Neuronal stem cell (in vitro differentiated cells): ENCODE measurements at regions not wholly inside any gene's neighbourhood (a gene's known extent, or its start where the extent isn't known, plus 50 kb on each side); places are given as distances from the start of the nearest gene placed in this dataset.
A peak's percentile ranks its signal among the peaks of the same experiment; 100 is the strongest.

ENCODE experiments used
- DNase-seq: peaks from one replicate; pipeline ENCODE4 v3.0.0-alpha.2; 2013; ENCODE audit warnings: low spot score
- H2AFZ ChIP-seq: one replicate; pipeline ENCODE4 v1.6.1; 2013; ENCODE audit warnings: mild to moderate bottlenecking, low read length, inconsistent platforms
- H2AK5ac ChIP-seq: 2 replicates; pipeline ENCODE4 v1.6.1; 2013; ENCODE audit warnings: low read depth, mild to moderate bottlenecking, inconsistent platforms, low read length, moderate library complexity, mixed read lengths
- H2BK120ac ChIP-seq: 2 replicates; pipeline ENCODE4 v1.6.1; 2013; ENCODE audit warnings: low read depth, mild to moderate bottlenecking, inconsistent platforms, low read length, moderate library complexity, mixed read lengths
- H2BK12ac ChIP-seq: one replicate; pipeline ENCODE4 v1.6.1; 2013; ENCODE audit warnings: low read length, inconsistent platforms
- H2BK15ac ChIP-seq: 2 replicates; pipeline ENCODE4 v1.6.1; 2013; ENCODE audit warnings: mild to moderate bottlenecking, low read length, inconsistent platforms, mixed read lengths
- H2BK5ac ChIP-seq: one replicate; pipeline ENCODE4 v1.6.1; 2013; ENCODE audit warnings: inconsistent platforms, mild to moderate bottlenecking, low read length, moderate library complexity
- H3K14ac ChIP-seq: one replicate; pipeline ENCODE4 v1.6.1; 2013; ENCODE audit warnings: low read length, inconsistent platforms
- H3K18ac ChIP-seq: 2 replicates; pipeline ENCODE4 v1.6.1; 2013; ENCODE audit warnings: low read length, inconsistent platforms
- H3K23ac ChIP-seq: 2 replicates; pipeline ENCODE4 v1.6.1; 2013; ENCODE audit warnings: low read depth, mild to moderate bottlenecking, mixed read lengths, low read length, inconsistent platforms; ENCODE audit not compliant: poor library complexity
- H3K27ac ChIP-seq: replicated peaks from 3 replicates; pipeline ENCODE4 v1.5.1; 2013; ENCODE audit warnings: low read length, inconsistent platforms
- H3K27me3 ChIP-seq, 3 experiments: 2 replicates each; pipeline ENCODE4 v1.6.1; 2013; ENCODE audit warnings: low read length in 3 of 3, mild to moderate bottlenecking in 2 of 3, inconsistent platforms in 1 of 3, low read depth in 1 of 3, mixed read lengths in 1 of 3, moderate library complexity in 1 of 3; ENCODE audit not compliant: control insufficient read depth in 3 of 3, insufficient read depth in 3 of 3
- H3K36me3 ChIP-seq, 2 donors: replicated peaks in 1 of 2; 2 replicates each; pipeline ENCODE4 v1.6.1; 2013; ENCODE audit warnings: low read length in 2 of 2; ENCODE audit not compliant: control insufficient read depth in 2 of 2, insufficient read depth in 2 of 2
- H3K4ac ChIP-seq: 2 replicates; pipeline ENCODE4 v1.6.1; 2013; ENCODE audit warnings: inconsistent platforms, mild to moderate bottlenecking, low read length, moderate library complexity
- H3K4me1 ChIP-seq, 2 donors: 1 replicate in 1 of 2; 2 replicates in 1 of 2; pipeline ENCODE4 v1.6.1; 2013; ENCODE audit warnings: low read length in 2 of 2, low read depth in 1 of 2; ENCODE audit not compliant: control insufficient read depth in 2 of 2, insufficient read depth in 1 of 2
- H3K4me2 ChIP-seq: one replicate; pipeline ENCODE4 v1.6.1; 2013; ENCODE audit warnings: mild to moderate bottlenecking, low read length, inconsistent platforms; ENCODE audit not compliant: insufficient read depth, poor library complexity, severe bottlenecking
- H3K4me3 ChIP-seq, 2 donors: 2 replicates each; pipeline ENCODE4 v1.5.1; 2013; ENCODE audit warnings: low read length in 2 of 2, mild to moderate bottlenecking in 2 of 2, inconsistent platforms in 1 of 2, moderate library complexity in 1 of 2
- H3K79me1 ChIP-seq: one replicate; pipeline ENCODE4 v1.6.1; 2013; ENCODE audit warnings: low read depth, mild to moderate bottlenecking, inconsistent platforms, low read length, moderate library complexity
- H3K9ac ChIP-seq: one replicate; pipeline ENCODE4 v1.6.1; 2013; ENCODE audit warnings: mild to moderate bottlenecking, low read depth, low read length, inconsistent platforms; ENCODE audit not compliant: poor library complexity
- H3K9me3 ChIP-seq, 2 donors: replicated peaks in 1 of 2; 2 replicates each; pipeline versions ENCODE3 to v1.6.1; 2013; ENCODE audit warnings: low read length in 2 of 2, mild to moderate bottlenecking in 2 of 2, inconsistent platforms in 1 of 2, low read depth in 1 of 2, mixed read lengths in 1 of 2, moderate library complexity in 1 of 2; ENCODE audit not compliant: control insufficient read depth in 2 of 2, insufficient read depth in 1 of 2
- H4K8ac ChIP-seq: one replicate; pipeline ENCODE4 v1.6.1; 2013; ENCODE audit warnings: low read depth, mild to moderate bottlenecking, inconsistent platforms, low read length, moderate library complexity
- H4K91ac ChIP-seq: one replicate; pipeline ENCODE4 v1.6.1; 2013; ENCODE audit warnings: low read length, low read depth, mild to moderate bottlenecking, inconsistent platforms; ENCODE audit not compliant: poor library complexity
- WGBS, 2 donors: extraction: QIAGEN DNeasy Blood & Tissue Kit; methylation state at CpG; one replicate each; pipeline ENCODE4 v1.1.7; 2013; ENCODE audit warnings: missing lambda C conversion rate in 2 of 2, mixed read lengths in 1 of 2; ENCODE audit not compliant: insufficient read length in 2 of 2, insufficient replicate concordance in 1 of 2; ENCODE audit errors: extremely low coverage in 2 of 2; 5-methylcytosine and 5-hydroxymethylcytosine counted together

DNA sequence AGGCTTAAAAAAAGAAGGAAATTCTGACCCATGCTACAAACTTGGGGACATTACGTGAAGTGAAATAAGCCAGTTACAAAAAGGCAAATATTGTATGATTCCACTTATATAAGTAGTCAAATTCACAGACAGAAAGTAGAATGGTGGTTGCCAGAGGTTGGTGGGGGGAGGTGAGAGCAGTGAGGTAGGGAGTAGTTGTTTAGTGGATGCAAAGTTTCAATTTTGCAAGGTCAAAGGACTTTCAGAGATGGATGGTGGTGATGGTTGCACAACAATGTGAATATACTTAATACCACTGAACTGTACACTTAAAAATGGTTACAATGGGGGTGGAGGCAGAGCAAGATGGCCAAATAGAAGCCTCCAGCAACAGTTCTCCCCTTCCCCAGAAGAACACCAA is 86.2 kb upstream of the PLXNC1 start:
- no CpG with 5 or more reads among the region's 1 CpG for WGBS, 2 donors
- Histone ChIP-seq H3K27me3 (no peaks in the 10 kb centered on the region), H3K9me3 (no peaks in the 10 kb centered on the region), H2BK12ac (no peak overlapping the region), H2AFZ (no peak overlapping the region), H3K4ac (no peak overlapping the region), H3K18ac (no peak overlapping the region), H3K14ac (no peak overlapping the region), H3K36me3 (no peaks in the 10 kb centered on the region), H2BK15ac (no peak overlapping the region), H4K91ac (no peak overlapping the region), H3K4me1 (peaks cover 0 to 2% of the 10 kb centered on the region in 2 donors), H2BK120ac (no peak overlapping the region), H3K4me2 (no peak overlapping the region), H3K9ac (no peak overlapping the region), H3K27ac (no peak overlapping the region), H3K4me3 (no peak overlapping the region), H3K79me1 (peaks cover 2% of the 10 kb centered on the region), H2BK5ac (no peak overlapping the region), H3K23ac (no peak overlapping the region), H2AK5ac (no peak overlapping the region), H4K8ac (no peak overlapping the region)
- no peak for DNase-seq

- Histone ChIP-seq H3K4ac (no peak overlapping the region), H2AK5ac (no peak overlapping the region), H3K23ac (no peak overlapping the region), H2AFZ (no peak overlapping the region), H3K79me1 (peaks cover 2% of the 10 kb centered on the region), H3K14ac (no peak overlapping the region), H3K36me3 (no peaks in the 10 kb centered on the region), H2BK15ac (no peak overlapping the region), H2BK120ac (no peak overlapping the region), H3K9ac (no peak overlapping the region), H3K18ac (no peak overlapping the region), H3K4me2 (no peak overlapping the region), H3K4me1 (no peaks in the 10 kb centered on the region), H3K9me3 (no peaks in the 10 kb centered on the region), H3K27ac (no peak overlapping the region), H2BK5ac (no peak overlapping the region), H2BK12ac (no peak overlapping the region), H3K27me3 (no peaks in the 10 kb centered on the region), H4K91ac (no peak overlapping the region), H3K4me3 (peak overlapping the region in 1 of 2 donors; percentile 40), H4K8ac (no peak overlapping the region)
- no CpG with 5 or more reads among the region's 4 CpGs for WGBS, 2 donors
- no peak for DNase-seq
Observed at GRCh38 chr12:94062796-94063635, 85.4 kb upstream of the PLXNC1 start.

- Histone ChIP-seq H4K91ac (no peak overlapping the region), H3K4me3 (no peak overlapping the region), H2BK15ac (no peak overlapping the region), H3K4me1 (peaks cover 0 to 3% of the 10 kb centered on the region in 2 donors), H3K4me2 (no peak overlapping the region), H3K18ac (no peak overlapping the region), H3K23ac (no peak overlapping the region), H2AFZ (no peak overlapping the region), H2BK120ac (no peak overlapping the region), H2BK12ac (no peak overlapping the region), H3K27me3 (peaks cover 0 to 6% (median 0%) of the 10 kb centered on the region in 3 experiments), H3K4ac (no peak overlapping the region), H3K36me3 (no peaks in the 10 kb centered on the region), H3K9me3 (no peaks in the 10 kb centered on the region), H3K9ac (no peak overlapping the region), H3K14ac (no peak overlapping the region), H3K27ac (no peak overlapping the region), H2BK5ac (no peak overlapping the region), H3K79me1 (no peaks in the 10 kb centered on the region), H4K8ac (no peak overlapping the region), H2AK5ac (no peak overlapping the region)
- WGBS, 2 donors, result no CpG with 5 or more reads among the region's 5 CpGs
- DNase-seq, result no peak
Observed at GRCh38 chr12:94070520-94070919, 77.9 kb upstream of the PLXNC1 start.

- no peak overlapping the region for H2BK5ac ChIP-seq
- no peak overlapping the region for H4K8ac ChIP-seq
- peaks cover 0 to 3% of the 10 kb centered on the region in 2 donors for H3K4me1 ChIP-seq
- H3K9me3 ChIP-seq, result no peaks in the 10 kb centered on the region
- H2AK5ac ChIP-seq, result no peak overlapping the region
- peaks cover 0 to 6% (median 0%) of the 10 kb centered on the region in 3 experiments for H3K27me3 ChIP-seq
- no peak overlapping the region for H3K18ac ChIP-seq
- H2BK12ac ChIP-seq, result no peak overlapping the region
- no peak overlapping the region for H3K27ac ChIP-seq
- no peak overlapping the region for H2BK15ac ChIP-seq
- no peak overlapping the region for H3K23ac ChIP-seq
- H3K14ac ChIP-seq, result no peak overlapping the region
- H2AFZ ChIP-seq, result no peak overlapping the region
- no peaks in the 10 kb centered on the region for H3K79me1 ChIP-seq
- no peak overlapping the region for H2BK120ac ChIP-seq
- WGBS, 2 donors, result no CpG with 5 or more reads among the region's 2 CpGs
- no peak overlapping the region for H3K4ac ChIP-seq
- no peak overlapping the region for H3K4me2 ChIP-seq
- DNase-seq, result no peak
- H3K9ac ChIP-seq, result no peak overlapping the region
- no peak overlapping the region for H3K4me3 ChIP-seq
- no peaks in the 10 kb centered on the region for H3K36me3 ChIP-seq
- no peak overlapping the region for H4K91ac ChIP-seq
Observed at GRCh38 chr12:94071258-94071657, 77.1 kb upstream of the PLXNC1 start.
